Sigmoid colon (tissue), 4 donors: ENCODE measurements at regions not wholly inside any gene's neighbourhood (a gene's known extent, or its start where the extent isn't known, plus 50 kb on each side); places are given as distances from the start of the nearest gene placed in this dataset.

Experiments
- CTCF ChIP-seq, 4 experiments: fragments of 450-650 bp in 3 of 4; fragments of 200-600 bp in 1 of 4; IDR thresholded peaks; one replicate each; pipeline ENCODE4 v1.5.1; 2016 to 2019; ENCODE audit warnings: antibody characterized with exemption in 4 of 4, mild to moderate bottlenecking in 3 of 4, moderate library complexity in 2 of 4
- POLR2AphosphoS5 ChIP-seq, 4 donors: sonication (generic); formaldehyde crosslinking; IDR thresholded peaks; one replicate each; pipeline ENCODE4 v1.6.1; 2017; ENCODE audit warnings: antibody characterized with exemption in 4 of 4

GRCh38 chr10:78903341-78903940 is 165.3 kb upstream of the ZMIZ1 start:
- TF ChIP-seq CTCF (IDR thresholded peaks at IDR 0.05): no peak
- no peak for TF ChIP-seq POLR2AphosphoS5 (IDR thresholded peaks at IDR 0.05)
